HUES64 (cell line): ENCODE measurements at regions not wholly inside any gene's neighbourhood (a gene's known extent, or its start where the extent isn't known, plus 50 kb on each side); places are given as distances from the start of the nearest gene placed in this dataset.

Source experiments
- H3K27ac ChIP-seq: 2 replicates; pipeline ENCODE4 v1.7.0; 2013; ENCODE audit warnings: low read depth, low read length, inconsistent platforms
- H3K27me3 ChIP-seq: 2 replicates; pipeline ENCODE4 v1.6.1; 2013; ENCODE audit warnings: mild to moderate bottlenecking, low read length; ENCODE audit not compliant: insufficient read depth
- H3K36me3 ChIP-seq: 2 replicates; pipeline ENCODE4 v1.6.1; 2013; ENCODE audit warnings: mild to moderate bottlenecking, low read length; ENCODE audit not compliant: insufficient read depth
- H3K4me1 ChIP-seq: 2 replicates; pipeline ENCODE4 v1.6.1; 2013; ENCODE audit warnings: mild to moderate bottlenecking, low read length, moderate library complexity; ENCODE audit not compliant: insufficient read depth
- H3K4me3 ChIP-seq: 2 replicates; pipeline ENCODE4 v1.5.1; 2013; ENCODE audit warnings: mild to moderate bottlenecking, low read length, moderate library complexity
- H3K9ac ChIP-seq: 2 replicates; pipeline ENCODE4 v1.6.1; 2013; ENCODE audit warnings: mild to moderate bottlenecking, low read depth, low read length
- H3K9me3 ChIP-seq: 2 replicates; pipeline ENCODE4 v1.6.1; 2013; ENCODE audit warnings: low read depth, low read length; ENCODE audit not compliant: insufficient read depth
- WGBS: fragments of 150-250, 120-280 bp; methylation state at CpG from one replicate; pipeline ENCODE4 v1.1.7; 2013; ENCODE audit warnings: missing lambda C conversion rate; 5-methylcytosine and 5-hydroxymethylcytosine counted together

GRCh38 chr14:97443412-97443811, 646.2 kb downstream of the VRK1 start:
- WGBS = 92% methylated on average over 3 of the region's 3 CpGs
- Histone ChIP-seq H3K27ac (no peak overlapping the region), H3K9ac (no peak overlapping the region), H3K9me3 (no peaks in the 10 kb centered on the region), H3K4me1 (no peaks in the 10 kb centered on the region), H3K36me3 (no peaks in the 10 kb centered on the region), H3K4me3 (no peak overlapping the region), H3K27me3 (no peaks in the 10 kb centered on the region)

- Histone ChIP-seq H3K4me1 (no peaks in the 10 kb centered on the region), H3K27ac (no peak overlapping the region), H3K9me3 (no peaks in the 10 kb centered on the region), H3K27me3 (no peaks in the 10 kb centered on the region), H3K9ac (no peak overlapping the region), H3K4me3 (no peak overlapping the region), H3K36me3 (no peaks in the 10 kb centered on the region)
- 92% methylated on average over 5 of the region's 5 CpGs for WGBS
Measured at GRCh38 chr14:97444248-97444647, 647.1 kb downstream of the VRK1 start.

GRCh38 chr14:97445367-97445766, 648.2 kb downstream of the VRK1 start:
- H3K27ac ChIP-seq = no peak overlapping the region
- no peak overlapping the region for H3K4me3 ChIP-seq
- H3K36me3 ChIP-seq = no peaks in the 10 kb centered on the region
- no peak overlapping the region for H3K9ac ChIP-seq
- H3K4me1 ChIP-seq = no peaks in the 10 kb centered on the region
- 94% methylated on average over 7 of the region's 7 CpGs for WGBS
- no peaks in the 10 kb centered on the region for H3K9me3 ChIP-seq
- H3K27me3 ChIP-seq = no peaks in the 10 kb centered on the region

GRCh38 chr14:97446087-97446486, 648.9 kb downstream of the VRK1 start:
- Histone ChIP-seq H3K9ac (no peak overlapping the region), H3K36me3 (no peaks in the 10 kb centered on the region), H3K27me3 (no peaks in the 10 kb centered on the region), H3K4me1 (no peaks in the 10 kb centered on the region), H3K27ac (no peak overlapping the region), H3K9me3 (no peaks in the 10 kb centered on the region), H3K4me3 (no peak overlapping the region)
- WGBS = 93% methylated on average over 4 of the region's 4 CpGs

GRCh38 chr14:97452314-97452713, 655.1 kb downstream of the VRK1 start:
- H3K9ac ChIP-seq = no peak overlapping the region
- H3K4me3 ChIP-seq = no peak overlapping the region
- H3K27ac ChIP-seq = no peak overlapping the region
- no peaks in the 10 kb centered on the region for H3K4me1 ChIP-seq
- H3K36me3 ChIP-seq = no peaks in the 10 kb centered on the region
- peaks cover 6% of the 10 kb centered on the region for H3K27me3 ChIP-seq
- H3K9me3 ChIP-seq = no peaks in the 10 kb centered on the region

- 93% methylated on average over 2 of the region's 2 CpGs for WGBS
- H3K9ac ChIP-seq = no peak overlapping the region
- H3K27ac ChIP-seq = no peak overlapping the region
- H3K36me3 ChIP-seq = no peaks in the 10 kb centered on the region
- H3K9me3 ChIP-seq = no peaks in the 10 kb centered on the region
- peaks cover 7% of the 10 kb centered on the region for H3K4me1 ChIP-seq
- peaks cover 22% of the 10 kb centered on the region for H3K27me3 ChIP-seq
- no peak overlapping the region for H3K4me3 ChIP-seq
Measured at GRCh38 chr14:97453991-97454390, 656.8 kb downstream of the VRK1 start.

- 90% methylated on average over 9 of the region's 9 CpGs for WGBS
- no peak overlapping the region for H3K4me3 ChIP-seq
- no peak overlapping the region for H3K27ac ChIP-seq
- H3K27me3 ChIP-seq = peaks cover 30% of the 10 kb centered on the region
- H3K36me3 ChIP-seq = no peaks in the 10 kb centered on the region
- H3K9ac ChIP-seq = no peak overlapping the region
- H3K4me1 ChIP-seq = peaks cover 7% of the 10 kb centered on the region
- no peaks in the 10 kb centered on the region for H3K9me3 ChIP-seq
Measured at GRCh38 chr14:97456462-97456861, 659.3 kb downstream of the VRK1 start.

GRCh38 chr14:97456958-97457357, 659.8 kb downstream of the VRK1 start:
- Histone ChIP-seq H3K9me3 (peaks cover 4% of the 10 kb centered on the region; the same call in 1 of the 2 replicates), H3K4me1 (peaks cover 7% of the 10 kb centered on the region), H3K4me3 (no peak overlapping the region), H3K36me3 (no peaks in the 10 kb centered on the region), H3K9ac (no peak overlapping the region), H3K27me3 (peaks cover 30% of the 10 kb centered on the region), H3K27ac (no peak overlapping the region)
- WGBS = 84% methylated on average over 4 of the region's 4 CpGs

- Histone ChIP-seq H3K27ac (no peak overlapping the region), H3K36me3 (no peaks in the 10 kb centered on the region), H3K4me3 (no peak overlapping the region), H3K4me1 (peaks cover 7% of the 10 kb centered on the region), H3K9ac (no peak overlapping the region), H3K9me3 (peaks cover 7% of the 10 kb centered on the region; the same call in 1 of the 2 replicates), H3K27me3 (peaks cover 30% of the 10 kb centered on the region)
- WGBS = 87% methylated on average over 16 of the region's 16 CpGs
Measured at GRCh38 chr14:97457575-97458085, 660.4 kb downstream of the VRK1 start.

- WGBS = 18% methylated on average over 9 of the region's 9 CpGs
- H3K27me3 ChIP-seq = peaks cover 30% of the 10 kb centered on the region
- H3K36me3 ChIP-seq = no peaks in the 10 kb centered on the region
- H3K4me3 ChIP-seq = peak overlapping the region; percentile 54
- no peak overlapping the region for H3K27ac ChIP-seq
- peaks cover 10% of the 10 kb centered on the region; the same call in 1 of the 2 replicates for H3K9me3 ChIP-seq
- H3K4me1 ChIP-seq = peaks cover 7% of the 10 kb centered on the region
- no peak overlapping the region for H3K9ac ChIP-seq
Measured at GRCh38 chr14:97458255-97458654, 661.1 kb downstream of the VRK1 start.

GRCh38 chr14:97458661-97459579, 661.7 kb downstream of the VRK1 start:
- Histone ChIP-seq H3K4me1 (peaks cover 7% of the 10 kb centered on the region), H3K9me3 (peaks cover 10% of the 10 kb centered on the region; the same call in 1 of the 2 replicates), H3K4me3 (peak overlapping the region; percentile 54), H3K36me3 (no peaks in the 10 kb centered on the region), H3K27me3 (peaks cover 30% of the 10 kb centered on the region), H3K9ac (no peak overlapping the region), H3K27ac (no peak overlapping the region)
- WGBS = 14% methylated on average over 33 of the region's 33 CpGs
